Activated CD4-positive, CD25-positive, alpha-beta regulatory T cell treated with anti-CD3 and anti-CD28 coated beads, Interleukin-2, amount 50 U/mL, for 24 hours (primary cell): ENCODE measurements at regions not wholly inside any gene's neighbourhood (a gene's known extent, or its start where the extent isn't known, plus 50 kb on each side); places are given as distances from the start of the nearest gene placed in this dataset.
A peak's percentile ranks its signal among the peaks of the same experiment; 100 is the strongest.

ENCODE experiments used
- ATAC-seq, 2 donors: fragments of 150-1000 bp; cut with Tn5 transposase; one replicate each; pipeline ENCODE4 v1.10.0; 2021; ENCODE audit warnings: mild to moderate bottlenecking in 1 of 2, moderate library complexity in 1 of 2

DNA sequence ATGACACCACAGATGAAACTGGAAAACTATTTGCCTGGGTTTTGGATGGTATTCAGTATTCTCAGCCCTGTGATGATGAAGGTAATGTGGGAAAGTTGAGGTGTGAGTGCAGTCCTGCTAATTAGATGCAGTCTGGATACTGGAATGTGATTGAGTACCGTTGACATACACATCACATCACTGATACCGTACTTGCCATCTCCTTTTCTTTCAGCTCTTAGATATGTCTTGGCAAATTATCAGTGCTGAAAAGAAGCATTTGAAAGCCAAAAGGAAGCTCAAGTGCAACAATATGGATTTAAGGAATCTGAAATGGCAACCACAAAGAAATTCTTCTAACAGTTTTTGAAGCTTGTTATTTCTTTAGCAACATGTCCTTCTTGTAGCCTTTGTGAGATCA, 381.4 kb upstream of the TGFBR2 start:
- no peak for ATAC-seq

- no peak for ATAC-seq
Observed at GRCh38 chr3:30226601-30227151, 379.7 kb upstream of the TGFBR2 start.

DNA sequence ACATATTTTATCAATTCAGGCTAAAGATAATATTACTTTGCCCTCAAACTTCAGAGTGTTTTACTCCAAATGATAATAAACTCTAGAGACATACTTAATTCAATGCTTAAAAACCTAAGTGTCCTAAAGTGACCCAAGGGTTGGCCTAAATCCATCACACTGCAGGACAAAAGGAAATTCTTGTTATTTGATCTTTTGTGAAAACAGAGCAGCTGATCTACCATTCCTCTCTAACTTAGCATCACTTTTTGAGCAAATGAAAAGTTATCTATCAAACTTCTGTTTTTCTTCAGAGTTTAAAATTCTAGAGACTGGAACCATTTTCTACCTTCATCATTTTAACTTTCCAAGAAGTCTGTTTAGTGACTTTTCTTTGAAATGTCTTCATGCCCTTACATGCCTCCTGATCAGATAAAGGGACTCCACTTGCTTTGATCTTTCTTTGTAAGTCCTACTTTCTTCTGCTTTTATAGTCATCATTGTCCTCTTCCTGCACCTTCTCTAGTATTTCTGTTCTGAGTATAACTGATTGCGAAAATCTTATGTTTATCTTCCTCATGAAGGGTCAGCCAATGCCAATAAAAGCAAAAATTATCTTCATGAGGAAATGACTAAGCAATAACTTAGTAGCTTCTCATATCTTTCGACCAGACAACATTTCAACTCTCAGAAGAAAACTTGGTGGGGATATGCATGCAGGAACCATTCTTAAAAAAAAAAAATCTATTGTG, 378.7 kb upstream of the TGFBR2 start:
- ATAC-seq = peak in 1 of 2 donors; percentile 58

GRCh38 chr3:30228302-30228631, 378.1 kb upstream of the TGFBR2 start:
- no peak for ATAC-seq

- no peak for ATAC-seq
Observed at GRCh38 chr3:30231277-30232141, 374.9 kb upstream of the TGFBR2 start.

DNA sequence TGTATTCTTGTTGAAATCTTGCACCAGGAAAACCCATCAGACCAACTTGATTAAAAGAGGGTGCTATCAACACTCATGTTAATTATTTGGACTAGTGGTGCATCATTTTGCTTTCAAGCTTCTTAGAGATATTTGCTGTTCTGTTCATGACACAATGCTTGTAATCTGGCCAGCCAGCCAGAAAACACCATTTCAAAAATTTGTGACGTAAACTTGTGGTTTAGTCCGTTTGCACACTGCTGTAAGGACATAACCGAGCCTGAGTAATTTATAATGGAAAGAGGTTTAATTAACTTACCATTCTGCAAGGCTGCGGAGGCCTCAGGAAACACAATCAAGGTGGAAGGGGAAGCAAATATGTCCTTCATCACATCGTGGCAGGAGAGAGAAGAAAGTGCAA, 374.3 kb upstream of the TGFBR2 start:
- no peak for ATAC-seq

DNA sequence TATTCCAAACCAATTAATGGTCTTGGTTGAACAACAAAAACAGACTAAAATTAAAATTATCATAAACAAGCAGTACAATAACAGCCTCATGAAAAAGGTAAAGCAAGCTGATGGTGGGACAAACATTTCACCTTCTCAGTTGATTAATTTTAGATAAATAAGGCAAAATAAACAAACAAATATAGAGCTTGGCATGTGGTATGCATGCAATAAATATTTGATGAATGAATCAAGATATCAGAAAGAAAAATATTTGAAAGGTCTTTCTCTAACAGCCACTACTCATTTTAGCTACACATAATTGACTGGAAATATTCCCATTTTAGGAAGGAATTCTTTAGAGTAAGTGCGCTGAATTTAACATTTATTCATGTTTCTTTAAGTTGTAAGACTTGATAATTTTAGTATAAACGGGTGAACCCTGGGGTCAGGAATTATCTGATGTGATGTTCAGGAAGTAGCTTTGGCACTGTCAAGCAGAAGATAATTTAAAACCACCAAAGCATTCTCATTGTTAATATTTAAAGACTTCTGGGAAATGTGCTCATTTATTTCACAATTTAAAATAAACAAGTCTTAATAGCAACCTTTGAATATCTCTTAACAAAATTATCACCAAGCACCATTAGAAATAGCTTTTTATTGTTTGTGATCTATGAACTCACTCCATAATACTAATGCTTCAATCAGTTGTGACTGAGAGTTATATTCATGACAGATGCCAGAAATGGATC, 372.3 kb upstream of the TGFBR2 start:
- no peak for ATAC-seq

GRCh38 chr3:30236011-30236410, 370.4 kb upstream of the TGFBR2 start:
- no peak for ATAC-seq

DNA sequence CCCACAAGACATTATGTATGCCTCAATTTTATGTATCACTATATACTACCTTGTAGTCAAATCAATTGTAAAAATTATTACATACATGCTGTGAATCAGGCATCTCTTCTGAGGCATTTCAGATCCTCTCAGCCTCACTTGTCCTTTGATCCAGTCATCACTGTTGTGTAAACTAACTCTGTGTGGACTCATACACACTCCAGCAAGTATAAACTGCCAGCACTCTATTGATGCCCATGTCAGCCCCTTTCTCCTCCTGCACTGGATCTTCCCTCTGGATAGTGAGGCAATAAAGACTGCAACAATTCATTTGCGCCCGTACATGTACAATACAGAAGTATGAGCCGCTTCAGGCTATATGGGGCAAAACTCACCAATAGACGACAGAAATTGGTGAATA, 364.7 kb upstream of the TGFBR2 start:
- ATAC-seq = no peak

DNA sequence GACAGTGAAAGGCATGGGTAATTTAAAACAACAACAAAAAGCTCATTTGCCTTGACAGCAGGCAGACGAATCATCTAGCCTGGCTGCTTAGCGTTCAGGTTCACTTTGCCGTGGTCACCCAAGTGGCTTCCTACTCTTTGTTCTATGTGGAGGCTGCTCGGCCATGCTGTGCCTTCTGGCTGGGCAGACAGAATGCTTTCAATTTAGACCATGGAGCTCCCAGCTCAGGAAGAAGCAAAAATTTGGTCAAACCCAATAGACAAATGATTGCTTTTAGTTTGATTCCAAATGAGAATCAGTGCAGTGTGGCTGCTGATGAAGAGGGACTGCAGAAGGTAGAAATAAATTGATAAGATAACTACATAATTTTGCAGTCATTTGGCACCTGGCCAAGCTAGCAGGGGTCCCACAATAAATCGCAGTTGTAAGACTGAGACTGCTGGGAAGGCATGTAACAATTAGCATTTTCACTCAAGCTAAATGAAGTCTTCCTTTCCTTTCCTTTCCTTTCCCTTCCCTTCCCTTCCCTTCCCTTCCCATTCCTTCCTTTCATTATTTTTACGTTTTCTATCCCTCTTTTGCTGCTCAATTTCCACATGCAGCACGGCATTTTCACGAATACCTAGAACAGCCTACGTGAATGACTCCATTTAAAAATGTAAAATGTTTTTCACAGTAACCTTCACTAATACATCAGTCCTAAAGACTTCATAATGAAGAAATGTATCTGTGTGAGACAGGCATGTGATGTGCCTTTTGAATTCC, 360.4 kb upstream of the TGFBR2 start:
- ATAC-seq = no peak

- ATAC-seq = peak; percentile 35 to 59
Observed at GRCh38 chr3:30248423-30248822, 358.0 kb upstream of the TGFBR2 start.

DNA sequence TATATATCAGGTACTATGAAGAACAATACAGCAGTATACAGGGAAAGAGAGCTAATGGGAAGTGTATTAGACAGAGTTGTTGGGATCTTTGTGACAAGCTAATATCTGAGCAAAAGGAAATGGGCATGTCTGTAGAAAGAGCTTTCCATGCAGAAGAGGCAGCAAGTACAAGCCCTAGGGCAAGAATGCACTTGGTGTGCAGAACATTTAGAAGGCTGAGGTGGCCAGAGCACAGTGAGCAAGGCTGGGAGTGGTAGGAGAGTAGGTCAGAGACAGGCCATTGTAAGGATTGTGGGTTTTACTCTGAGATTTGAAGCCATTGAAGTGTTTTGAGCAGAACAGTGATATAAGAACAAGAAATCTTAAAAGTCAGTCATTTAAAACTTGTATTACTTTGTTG, 353.9 kb upstream of the TGFBR2 start:
- no peak for ATAC-seq

DNA sequence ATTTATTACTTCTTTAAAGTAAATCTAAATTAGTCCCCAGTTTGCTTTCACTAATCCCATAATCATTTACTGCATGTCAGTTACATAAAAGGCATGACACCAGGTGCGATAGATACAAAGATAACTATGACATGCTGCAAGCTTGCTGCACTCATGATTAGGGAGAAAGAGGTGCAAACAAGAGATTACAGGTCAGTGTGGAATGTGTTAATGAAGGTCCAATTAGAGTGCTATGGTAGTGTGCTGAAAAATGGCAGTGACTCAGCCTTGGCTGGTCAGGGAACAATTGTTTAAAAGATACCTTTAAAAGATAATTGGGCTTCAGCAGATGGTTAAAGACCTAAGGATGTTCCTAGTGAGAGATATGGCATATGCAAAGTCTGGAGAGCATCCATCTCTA, 352.6 kb upstream of the TGFBR2 start:
- no peak for ATAC-seq

DNA sequence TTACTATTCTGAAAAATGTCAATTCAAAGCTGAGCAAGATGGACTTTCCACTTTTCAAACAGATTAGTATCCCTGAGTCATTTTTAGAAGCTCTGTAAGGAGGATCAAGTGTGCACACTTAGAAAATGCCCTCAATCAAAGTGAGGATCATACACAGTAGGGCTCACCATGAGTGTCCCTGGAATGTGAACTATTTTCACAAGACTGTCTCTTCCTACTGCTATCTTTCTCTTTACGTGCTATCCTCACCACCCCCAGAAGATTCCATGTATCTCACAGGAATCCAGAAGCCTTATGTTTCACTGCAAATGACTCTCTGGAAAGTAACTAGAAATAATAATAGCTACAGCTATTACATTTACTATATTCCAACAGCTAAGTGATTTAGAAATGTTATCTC, 349.9 kb upstream of the TGFBR2 start:
- no peak for ATAC-seq

DNA sequence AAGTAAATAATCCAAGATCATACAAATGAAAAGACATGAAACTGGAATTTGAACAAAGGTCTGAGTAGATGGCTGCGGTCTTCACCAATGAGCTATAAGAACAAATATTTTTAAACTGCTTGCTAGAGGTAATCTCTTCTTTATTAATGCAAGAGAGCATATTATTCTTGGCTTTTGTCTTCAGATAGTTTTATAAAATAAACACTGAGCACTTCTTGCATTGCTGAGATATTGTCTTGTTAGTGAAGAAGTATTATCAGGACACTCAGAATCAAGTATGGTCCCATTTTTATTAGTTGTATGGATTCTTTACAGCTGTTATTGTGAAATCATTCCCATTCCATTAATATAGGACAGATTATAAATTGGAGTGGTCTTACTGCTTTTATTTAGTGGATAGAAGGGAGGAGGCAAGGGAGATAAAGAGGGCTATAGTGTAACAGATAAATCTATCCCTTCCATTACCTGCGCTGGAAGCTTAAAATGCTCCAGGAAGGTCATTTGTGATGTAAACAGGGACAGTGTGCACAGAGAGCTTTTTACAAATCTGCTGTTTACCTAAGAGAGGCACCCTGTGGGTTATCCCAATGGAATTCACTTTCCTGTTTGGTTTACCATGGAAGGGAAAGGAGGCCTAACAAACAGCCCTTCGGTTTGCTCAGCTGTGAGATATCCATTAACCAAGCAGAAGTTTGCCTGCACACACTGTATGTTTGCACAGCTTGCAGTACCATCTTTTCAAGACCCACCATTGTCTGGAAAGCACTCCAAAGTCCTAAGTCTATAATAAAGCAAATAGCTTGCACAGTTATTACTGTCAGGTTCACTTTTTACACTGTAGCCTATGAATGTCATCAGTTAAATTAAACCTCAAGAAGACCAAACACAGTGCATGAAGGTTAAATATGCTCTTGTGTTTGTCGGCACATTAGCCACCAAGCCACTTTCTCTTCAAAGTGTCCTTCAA, 347.7 kb upstream of the TGFBR2 start:
- ATAC-seq = no peak

GRCh38 chr3:30259730-30260129, 346.7 kb upstream of the TGFBR2 start:
- ATAC-seq = no peak

DNA sequence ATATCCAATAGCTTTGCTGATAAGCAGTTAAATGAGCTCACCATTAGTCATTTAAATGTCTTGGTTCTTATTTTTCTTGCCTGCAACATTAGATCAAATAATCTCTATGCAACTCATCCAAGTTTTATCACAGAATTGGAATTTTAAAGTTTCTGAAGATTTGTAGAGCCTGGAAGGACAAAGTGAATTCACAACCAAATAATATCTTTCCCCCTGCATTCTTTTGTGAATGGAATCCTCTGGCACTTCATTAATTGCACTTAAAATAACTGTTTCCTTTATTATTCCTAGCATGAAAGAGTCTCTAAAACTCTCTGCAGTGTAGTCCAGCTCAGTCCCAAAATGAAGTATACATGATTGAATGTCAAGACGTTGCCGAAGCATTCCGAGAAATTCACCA, 345.6 kb upstream of the TGFBR2 start:
- ATAC-seq = no peak

GRCh38 chr3:30263238-30263924, 343.0 kb upstream of the TGFBR2 start:
- no peak for ATAC-seq

GRCh38 chr3:30263925-30264313, 342.5 kb upstream of the TGFBR2 start:
- no peak for ATAC-seq

GRCh38 chr3:30266524-30266923, 339.9 kb upstream of the TGFBR2 start:
- no peak for ATAC-seq

- ATAC-seq = no peak
Observed at GRCh38 chr3:30268288-30268687, 338.1 kb upstream of the TGFBR2 start.
